IPS-NIHi11 (cell line): ENCODE measurements at regions not wholly inside any gene's neighbourhood (a gene's known extent, or its start where the extent isn't known, plus 50 kb on each side); places are given as distances from the start of the nearest gene placed in this dataset.
"Not testable (repeated sequence)": the region's sequence is repeated elsewhere in the genome, so short reads cannot be mapped to it uniquely, and the experiment has no call there.

Source experiments
- DNase-seq: peaks from one replicate; pipeline ENCODE4 v3.0.0; 2012; ENCODE audit warnings: mixed read lengths, low spot score

DNA sequence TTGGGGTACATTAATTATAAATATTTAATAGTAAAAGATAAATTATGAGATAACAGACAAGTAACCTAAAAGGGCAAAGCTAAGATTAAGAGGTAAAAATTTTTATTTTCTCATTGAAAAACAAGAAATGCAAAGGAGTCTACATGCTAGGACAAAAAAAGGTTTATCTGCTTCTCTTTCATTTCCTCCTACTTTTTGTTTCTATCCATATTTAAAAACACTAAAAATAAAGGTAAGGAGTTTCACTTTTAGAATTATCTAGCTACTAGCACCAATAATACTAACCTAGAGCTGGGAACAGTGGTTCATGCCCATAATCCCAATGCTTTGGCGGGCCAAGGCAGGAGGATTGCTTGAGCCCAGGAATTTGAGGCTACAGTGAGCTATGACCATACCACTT lies 1551.7 kb upstream of the SLC39A10 start:
- no peak for DNase-seq

DNA sequence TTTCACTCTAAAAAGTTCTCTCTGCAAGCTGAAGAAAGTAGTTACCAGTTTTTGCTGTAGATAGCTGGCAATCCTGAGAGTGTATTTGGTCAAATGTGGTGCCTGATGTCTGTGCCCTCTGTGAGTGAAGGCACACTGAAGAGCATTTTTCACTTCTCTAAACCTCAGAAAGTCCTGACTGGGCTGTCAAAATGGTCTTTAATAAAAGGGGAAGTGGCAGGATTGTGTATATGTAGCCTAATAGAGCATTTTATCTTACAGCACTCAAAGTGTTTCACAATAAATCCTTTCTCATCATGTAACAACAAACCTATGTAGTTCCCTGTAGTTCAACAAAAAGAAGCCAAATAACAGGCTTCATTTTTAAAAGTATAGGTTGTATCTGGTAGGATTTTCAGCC lies 1552.3 kb upstream of the SLC39A10 start:
- no peak for DNase-seq

DNA sequence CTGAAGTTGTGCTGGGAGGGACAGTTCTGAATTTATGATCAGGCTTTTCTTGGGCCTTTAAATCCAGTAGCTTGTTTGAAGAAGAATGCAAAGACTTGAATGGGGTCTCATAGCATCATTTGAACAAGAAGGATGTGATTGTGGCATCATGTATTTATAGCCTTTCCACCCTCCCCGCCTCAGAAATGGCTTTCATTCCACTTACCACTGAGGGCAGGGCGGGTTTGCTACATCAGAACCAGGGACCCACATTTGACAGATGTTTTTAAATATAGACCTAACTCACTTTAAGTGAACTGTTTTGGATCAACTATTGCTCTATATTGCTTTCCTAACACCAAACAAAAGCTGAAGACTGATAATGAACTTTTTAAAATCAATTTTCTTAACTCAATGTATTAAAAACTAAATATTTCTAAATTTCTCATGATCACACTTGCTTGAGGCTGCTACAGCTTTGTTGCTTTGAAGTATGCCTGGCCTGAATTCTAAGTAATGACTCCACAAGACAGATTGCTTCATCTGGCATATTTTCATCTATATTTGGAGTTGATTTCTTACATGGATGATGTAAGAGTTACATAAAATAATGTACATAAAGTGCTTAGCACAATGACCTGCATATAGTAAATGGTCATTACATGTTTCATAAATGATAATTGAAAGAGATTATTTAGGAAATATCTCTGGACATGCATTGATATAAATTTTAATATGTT lies 1552.9 kb upstream of the SLC39A10 start:
- DNase-seq = no peak

DNA sequence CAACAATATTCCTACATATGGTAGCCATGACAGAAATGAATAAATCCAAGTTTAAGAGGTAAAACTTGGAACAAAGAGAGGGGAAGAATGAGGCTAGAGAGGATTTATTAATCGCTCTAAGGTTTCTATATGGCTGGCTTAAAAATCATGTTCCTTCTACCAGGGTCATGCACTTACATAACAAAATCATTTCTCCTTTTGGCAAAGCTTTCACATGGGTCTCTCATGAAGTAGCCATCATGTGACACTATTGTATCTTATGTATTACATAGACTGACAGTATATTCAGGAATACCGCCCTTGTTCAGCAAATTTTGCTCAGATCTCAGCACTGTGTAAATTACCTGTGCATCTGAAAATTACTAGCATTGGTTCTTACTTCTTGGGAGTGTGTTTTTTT lies 1554.5 kb upstream of the SLC39A10 start:
- no peak for DNase-seq

DNA sequence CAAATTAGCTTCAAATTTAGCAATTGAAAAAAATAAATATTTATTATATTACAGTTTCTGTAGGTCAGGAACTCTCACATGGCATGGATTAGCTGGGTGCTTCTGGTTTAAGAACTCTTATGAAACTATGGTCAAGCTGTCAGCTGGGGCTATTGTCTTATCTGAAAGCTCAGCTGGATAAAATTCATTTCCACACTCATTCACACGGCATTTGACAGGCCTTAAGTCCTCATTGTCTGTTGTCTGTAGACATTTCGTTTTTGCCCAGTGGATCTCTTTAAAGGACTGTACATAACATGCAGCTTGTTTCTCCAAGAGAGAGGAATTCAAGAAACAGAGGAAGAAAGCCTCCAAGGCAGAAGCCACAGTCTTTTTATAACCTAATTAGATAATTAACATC lies 1556.8 kb upstream of the SLC39A10 start:
- no peak for DNase-seq

DNA sequence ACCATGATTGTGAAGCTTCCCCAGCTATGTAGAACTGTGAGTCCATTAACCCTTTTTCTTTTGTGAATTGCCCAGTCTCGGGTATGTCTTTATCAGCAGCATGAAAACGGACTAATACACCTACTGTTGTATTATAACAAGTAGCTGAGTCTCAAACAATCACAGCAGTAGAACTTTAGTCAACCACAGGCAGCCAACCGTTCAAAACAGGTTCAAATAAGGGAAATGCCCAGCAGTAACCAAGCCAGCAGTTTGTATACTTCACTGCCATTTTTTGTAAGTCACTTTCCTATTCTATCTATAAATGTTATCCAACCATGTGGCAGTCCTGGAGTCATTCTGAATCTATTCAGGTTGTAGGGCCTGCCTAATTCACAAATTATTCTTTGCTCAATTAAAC lies 1560.6 kb upstream of the SLC39A10 start:
- no peak for DNase-seq

DNA sequence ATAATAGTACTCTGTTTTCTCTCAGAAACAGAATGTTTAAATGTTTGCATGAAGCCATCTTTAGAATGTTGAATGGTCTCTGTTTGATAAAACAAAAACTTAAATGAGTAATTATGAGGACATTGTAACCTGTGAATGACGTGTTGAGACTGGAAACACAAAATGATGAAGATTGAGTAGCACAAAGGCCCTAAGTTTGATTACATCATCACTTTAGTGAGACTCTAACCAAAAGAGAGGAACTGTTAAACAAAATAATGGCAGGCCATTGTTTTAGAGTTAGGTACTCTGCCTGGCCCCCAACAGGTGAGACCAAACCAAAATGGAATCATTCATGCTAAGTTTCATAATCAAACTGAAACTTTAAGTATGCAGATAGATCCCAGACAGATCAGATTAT lies 1561.7 kb upstream of the SLC39A10 start:
- DNase-seq = no peak

DNA sequence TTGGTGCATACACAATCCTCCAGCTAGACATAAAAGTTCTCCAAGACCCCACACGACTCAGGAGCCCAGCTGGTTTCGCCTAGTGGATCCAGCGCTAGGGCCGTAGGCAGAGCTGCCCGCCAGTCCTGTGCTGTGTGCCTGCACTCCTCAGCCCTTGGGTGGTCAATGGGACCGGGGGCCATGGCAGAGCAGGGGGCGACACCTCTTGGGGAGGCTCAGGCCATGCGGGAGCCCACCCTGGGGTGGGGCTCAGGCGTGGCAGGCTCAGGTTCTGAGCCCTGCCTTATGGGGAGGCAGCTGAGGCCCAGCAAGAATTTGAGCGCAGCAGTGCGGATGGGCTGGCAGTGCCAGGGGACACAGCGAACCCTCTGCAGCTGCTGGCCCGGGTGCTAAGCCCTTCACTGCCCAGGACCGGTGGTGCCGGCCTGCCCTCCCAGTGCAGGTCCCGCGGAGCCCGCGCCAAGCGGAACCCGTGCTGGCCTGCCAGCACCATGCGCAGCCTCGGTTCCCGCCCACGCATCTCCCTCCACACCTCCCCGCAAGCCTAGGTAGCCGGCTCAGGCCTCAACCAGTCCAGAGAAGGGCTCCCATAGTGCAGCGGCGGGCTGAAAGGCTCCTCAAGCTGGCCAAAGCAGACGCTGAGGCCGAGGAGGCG lies 1566.6 kb upstream of the SLC39A10 start:
- no peak for DNase-seq

DNA sequence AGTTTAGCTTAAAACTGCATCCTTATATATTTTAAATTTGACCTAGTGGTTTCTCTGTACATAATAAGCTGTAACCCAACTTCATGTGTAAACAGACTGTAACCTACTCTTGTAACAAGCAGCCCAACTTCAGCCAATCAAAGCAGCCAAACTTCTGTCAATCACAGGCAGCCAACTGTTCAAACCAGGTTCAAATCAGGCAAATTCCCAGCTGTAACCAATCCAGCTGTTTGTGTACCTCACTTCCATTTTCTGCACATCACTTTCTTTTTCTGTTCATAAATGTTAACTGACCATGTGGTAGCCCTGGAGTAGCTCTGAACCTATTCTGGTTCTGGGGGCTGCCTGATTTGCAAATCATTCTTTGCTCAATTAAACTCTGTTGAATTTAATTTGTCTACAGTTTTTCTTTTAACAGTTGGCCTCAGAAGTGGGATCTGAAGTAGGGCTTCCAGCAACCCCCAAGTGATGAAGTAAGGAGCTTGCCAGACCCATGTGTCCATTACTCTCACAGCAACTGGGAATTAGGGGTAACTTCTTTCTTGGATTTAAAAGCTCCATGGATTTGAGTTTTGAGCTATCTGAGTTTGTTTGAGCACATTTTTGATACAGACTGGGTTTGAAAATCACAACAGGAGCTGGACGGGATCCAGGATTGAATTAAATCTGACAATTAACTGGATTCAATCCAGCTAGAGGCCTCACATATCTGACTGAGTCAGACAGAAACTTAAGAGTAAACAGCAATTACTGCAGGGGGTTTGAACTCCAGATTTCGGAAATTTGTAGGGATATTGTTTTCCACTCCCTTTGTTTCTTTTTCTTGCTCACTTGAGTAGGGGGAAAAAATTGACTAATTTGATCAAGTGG lies 1569.7 kb upstream of the SLC39A10 start:
- DNase-seq = no peak

DNA sequence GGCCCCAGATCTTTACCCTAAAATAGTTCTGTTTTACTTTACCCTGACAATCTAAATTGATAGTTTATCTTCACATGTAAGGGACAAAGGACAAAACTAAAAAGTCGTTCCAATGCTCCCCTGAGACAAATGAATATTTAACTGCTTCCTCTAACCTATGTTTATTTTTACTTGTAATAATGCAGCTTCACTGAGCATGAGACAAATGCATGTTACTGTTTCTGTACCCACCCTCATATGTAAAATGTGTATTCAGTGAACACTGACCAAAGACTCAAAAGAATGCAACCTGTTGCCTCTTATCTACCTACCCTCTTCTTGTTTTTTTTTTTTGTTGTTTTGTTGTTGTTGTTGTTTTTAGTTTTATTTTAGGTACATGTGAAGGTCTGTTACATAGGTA lies 1570.9 kb upstream of the SLC39A10 start:
- DNase-seq = no peak

DNA sequence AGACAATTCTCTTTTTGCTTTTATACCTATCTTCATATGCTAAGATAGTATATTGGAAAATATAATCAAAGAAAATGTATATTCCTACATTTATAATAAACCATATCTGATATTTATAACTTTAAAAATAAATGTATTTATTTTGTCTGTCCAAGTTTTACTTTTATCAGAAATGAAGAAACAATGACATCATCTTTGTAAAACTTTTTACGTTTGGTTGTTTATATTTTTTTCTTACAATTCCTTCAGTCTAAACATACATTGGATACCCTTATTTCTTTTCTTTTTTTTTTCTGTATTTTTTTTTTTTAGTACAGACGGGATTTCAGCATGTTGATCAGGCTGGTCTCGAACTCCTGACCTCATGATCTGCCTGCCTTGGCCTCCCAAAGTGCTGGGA lies 1577.0 kb upstream of the SLC39A10 start:
- no peak for DNase-seq

DNA sequence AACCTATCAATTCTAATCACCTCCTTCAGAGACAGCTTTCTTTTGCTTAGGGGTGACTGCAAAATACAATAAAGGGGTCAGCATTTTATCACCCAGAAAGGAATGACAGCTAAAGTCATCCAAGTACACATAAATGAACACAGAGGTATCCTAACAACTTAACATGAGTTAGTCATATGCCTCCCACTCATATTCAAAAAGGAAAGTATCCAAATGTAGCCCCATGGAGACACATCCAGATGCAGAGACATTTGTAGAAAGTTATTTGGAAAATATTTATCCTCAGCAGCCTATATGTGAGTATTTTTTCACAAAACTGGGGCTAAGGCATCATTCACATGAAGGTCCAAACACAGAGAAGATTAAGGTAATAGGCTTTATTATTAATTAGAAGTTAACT lies 1579.7 kb upstream of the SLC39A10 start:
- no peak for DNase-seq

DNA sequence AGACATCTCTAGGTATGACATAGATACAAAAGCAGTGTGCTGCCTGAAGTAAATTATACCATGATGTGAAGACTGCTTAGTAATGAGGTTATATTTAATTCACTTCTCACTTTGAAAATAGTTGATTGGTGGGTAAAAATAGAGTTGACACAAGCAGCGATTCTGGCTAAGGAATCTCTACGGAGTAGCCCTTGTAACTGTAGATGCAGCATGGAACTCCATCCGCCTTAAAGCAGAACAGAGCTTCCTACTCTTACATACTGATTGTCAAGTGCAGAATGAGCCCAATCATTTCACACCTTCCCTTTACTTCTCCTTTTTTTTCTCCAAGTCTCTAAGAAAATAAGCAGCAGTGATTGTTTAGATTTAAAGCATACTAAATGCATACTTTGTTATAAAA lies 1594.6 kb upstream of the SLC39A10 start:
- no peak for DNase-seq

DNA sequence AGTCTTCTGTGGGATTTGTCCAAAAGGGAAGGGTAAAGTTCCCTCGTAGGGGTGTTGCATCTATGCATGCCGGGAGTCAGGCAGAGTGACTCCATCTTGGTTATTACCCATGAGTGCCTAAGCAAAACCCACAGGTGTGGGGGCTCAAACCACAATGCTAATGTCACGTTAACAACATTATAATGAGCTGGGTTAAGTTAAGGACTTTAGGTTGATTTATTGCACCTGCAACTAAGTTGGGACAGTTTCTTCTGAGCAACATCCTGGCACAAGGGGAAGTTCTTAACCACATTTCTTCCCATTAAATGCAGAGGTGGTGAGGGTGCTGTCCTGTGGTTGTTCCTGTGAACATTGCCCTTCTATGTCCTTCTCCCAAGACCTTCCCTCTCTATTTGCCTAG lies 1596.8 kb upstream of the SLC39A10 start:
- DNase-seq = no peak

DNA sequence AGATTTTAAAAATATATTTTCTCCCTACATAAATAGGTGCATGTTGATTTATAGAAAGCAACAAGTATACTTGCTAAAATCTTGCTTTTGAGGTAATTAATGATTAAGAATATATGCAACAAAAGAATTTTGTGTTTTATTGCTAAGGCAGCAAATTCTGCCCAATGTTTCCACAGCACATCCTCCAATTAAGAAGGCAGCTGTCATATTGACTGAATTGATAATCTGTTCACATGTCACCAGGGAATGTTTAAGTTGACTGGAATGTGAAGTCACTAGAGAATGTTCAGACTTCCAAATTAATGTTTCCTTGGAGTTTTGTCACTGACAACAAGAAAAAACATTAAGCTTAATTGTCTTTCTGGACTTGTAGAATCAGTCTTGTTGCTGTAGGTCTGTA lies 1602.7 kb upstream of the SLC39A10 start:
- DNase-seq = no peak

DNA sequence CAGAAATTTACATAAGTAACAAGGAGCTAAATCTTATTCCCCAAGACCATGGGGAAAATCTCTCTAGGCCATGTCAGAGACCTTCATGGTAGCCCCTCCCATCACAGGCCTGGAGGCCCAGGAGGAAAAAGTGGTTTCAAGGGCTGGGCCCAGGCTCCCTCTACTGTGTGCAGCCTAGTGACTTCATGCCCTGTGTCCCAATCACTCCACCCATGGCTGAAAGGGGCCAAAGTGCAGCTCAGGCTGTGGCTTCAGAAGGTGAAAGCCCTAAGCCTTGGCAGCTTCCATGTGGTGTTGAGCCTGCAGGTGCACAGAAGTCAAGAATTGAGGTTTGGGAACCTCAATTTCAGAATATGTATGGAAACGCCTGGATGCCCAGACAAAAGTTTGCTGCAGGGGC lies 1612.7 kb upstream of the SLC39A10 start:
- DNase-seq = no peak

DNA sequence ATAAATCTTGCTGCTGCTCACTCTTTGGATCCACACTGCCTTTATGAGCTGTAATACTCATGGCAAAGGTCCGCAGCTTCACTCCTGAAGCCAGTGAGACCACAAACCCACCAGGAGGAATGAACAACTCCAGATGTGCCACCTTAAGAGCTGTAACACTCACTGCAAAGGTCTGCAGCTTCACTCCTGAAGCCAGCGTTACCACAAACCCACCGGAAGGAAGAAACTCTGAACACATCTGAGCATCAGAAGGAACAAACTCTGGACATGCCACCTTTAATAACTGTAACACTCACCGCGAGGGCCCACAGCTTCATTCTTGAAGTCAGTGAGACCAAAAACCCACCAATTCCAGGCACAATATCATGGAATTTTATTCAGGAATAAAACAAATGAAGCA lies 1635.9 kb upstream of the SLC39A10 start:
- not testable (repeated sequence) for DNase-seq

DNA sequence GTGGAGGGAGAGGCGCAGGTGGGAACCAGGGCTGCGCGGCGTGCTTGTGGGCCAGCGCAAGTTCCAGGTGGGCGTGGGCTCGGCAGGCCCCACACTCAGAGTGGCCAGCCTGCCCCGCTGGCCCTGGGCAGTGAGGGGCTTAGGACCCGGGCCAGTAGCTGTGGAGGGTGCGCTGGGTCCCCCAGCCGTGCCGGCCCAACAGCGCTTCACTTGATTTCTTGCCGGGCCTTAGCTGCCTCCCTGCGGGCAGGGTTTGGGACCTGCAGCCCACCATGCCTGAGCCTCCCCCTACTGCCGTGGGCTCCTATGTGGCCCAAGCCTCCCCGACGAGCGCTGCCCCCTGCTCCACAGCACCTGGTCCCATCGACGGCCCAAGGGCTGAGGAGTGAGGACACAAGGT lies 1636.9 kb upstream of the SLC39A10 start:
- DNase-seq = no peak

DNA sequence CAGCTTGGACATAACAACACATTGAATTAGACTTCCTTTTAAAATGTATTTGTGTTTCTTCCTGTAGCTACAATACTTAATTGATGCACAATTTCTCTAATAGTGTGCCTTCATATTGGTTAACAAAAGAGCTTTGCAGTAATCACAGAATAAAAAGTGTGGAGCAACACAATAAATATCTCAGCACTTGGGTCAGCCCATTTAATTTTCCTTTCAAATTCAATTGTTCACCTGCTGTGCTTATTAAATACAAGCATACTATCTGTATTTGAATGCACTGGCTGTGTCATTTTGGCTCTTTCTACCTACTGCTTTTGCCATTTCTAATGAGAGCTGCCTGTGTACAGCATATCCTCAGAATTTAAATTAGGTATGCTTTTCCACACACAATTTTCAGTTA lies 1641.3 kb upstream of the SLC39A10 start:
- no peak for DNase-seq

DNA sequence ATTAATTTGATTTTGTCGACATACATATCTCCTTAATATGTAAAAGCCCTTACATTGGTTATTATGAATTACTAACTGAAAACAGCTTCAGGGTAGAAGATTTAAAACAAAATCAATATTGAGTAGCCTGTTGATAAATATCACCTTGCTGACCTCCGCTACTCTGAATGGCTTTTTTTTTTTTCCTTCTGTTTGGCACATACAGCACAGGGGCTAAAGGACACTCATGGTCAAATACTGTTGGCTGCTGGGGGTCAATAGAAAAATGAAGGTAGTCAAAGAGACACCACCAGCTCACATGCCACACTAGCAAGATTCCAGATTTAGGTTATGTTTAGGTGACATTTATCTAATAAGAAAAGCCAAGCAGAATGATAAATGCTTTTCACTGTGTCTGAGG lies 1642.4 kb upstream of the SLC39A10 start:
- DNase-seq = no peak

DNA sequence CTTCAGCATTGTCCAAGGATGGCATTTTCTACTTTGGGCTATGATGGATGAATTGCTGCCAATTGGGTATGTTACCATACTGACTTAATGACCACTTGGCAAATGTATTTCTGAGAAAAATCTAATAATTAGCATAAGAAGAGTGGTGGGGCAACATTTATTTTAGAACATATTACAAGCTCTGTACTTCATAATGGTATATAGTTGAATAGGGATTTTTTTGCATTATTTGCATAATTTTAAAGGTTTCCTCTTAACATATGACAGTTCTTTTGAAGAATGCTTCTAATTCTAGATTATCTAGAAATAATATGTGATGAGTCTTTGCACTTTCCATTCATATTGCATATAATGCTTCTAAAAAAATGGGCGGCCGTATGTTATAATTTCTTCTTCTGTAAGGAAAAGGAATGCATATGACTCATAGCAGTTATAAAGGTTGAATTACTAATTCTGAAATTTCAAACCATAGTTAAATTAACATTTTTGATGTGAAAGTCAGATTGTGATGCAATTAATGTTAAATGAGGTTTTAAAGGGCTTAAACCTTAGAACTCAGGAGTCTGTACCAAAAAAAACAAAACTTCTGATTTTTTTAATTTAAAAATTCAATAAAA lies 1652.3 kb upstream of the SLC39A10 start:
- no peak for DNase-seq

DNA sequence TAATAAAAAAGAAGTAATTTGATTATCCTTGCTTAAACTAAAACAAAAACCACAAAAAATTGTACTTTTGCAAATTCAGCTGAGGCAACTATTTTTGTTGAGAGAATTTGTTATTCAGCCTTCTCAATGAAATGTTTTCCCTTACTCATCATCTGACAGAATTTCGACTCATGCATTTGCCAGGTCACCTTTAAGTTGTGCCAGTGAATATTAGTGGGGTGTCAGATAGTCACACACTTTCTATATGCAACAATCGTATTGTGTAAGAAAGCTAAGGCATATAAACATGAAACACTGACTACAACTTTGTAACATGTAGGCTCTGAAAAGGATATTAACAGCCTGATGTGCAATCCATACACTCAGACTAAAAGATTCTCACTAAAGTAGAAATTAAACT lies 1653.1 kb upstream of the SLC39A10 start:
- DNase-seq = no peak
